ENCODE measurements at regions not wholly inside any gene's neighbourhood (a gene's known extent, or its start where the extent isn't known, plus 50 kb on each side); places are given as distances from the start of the nearest gene placed in this dataset.

DNA sequence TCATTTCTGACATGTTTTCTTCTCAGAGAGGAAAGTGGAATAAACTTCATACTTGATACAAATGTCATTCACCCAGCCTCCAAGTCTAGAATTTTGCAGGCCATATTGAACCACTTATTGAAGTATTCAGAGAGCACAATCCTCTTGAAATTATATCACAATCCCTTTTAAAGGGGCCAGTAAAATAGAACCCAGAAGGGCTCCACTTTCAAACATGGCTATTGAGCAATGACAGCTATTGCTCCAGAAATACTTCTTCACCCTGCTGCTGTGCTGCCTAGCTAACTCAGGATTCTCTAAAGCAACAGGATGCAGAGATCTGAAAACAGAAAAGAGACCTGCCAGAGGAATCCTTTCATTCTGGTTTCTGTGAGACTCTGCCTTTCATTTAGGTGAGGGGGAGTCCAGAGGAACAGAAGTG, 275.0 kb upstream of the CDH5 start:
- TF ChIP-seq, protein P1, sequence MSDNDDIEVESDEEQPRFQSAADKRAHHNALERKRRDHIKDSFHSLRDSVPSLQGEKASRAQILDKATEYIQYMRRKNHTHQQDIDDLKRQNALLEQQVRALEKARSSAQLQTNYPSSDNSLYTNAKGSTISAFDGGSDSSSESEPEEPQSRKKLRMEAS (IDR thresholded peaks at IDR 0.05), result no peak
- TF ChIP-seq RAD21 (IDR thresholded peaks at IDR 0.05; ENCODE audit: low read depth), result no peak
- TF ChIP-seq TAF1 (IDR thresholded peaks at IDR 0.05; ENCODE audit: low read depth), result no peak
- TF ChIP-seq YY1 (IDR thresholded peaks at IDR 0.05; ENCODE audit: low read depth), result no peak
- no peak for TF ChIP-seq ZBTB7A (IDR thresholded peaks at IDR 0.05; ENCODE audit: low read depth)
- TF ChIP-seq, protein P2, sequence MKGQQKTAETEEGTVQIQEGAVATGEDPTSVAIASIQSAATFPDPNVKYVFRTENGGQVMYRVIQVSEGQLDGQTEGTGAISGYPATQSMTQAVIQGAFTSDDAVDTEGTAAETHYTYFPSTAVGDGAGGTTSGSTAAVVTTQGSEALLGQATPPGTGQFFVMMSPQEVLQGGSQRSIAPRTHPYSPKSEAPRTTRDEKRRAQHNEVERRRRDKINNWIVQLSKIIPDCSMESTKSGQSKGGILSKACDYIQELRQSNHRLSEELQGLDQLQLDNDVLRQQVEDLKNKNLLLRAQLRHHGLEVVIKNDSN (IDR thresholded peaks at IDR 0.05), result no peak
- TF ChIP-seq EGR1 (IDR thresholded peaks at IDR 0.05), result no peak

DNA sequence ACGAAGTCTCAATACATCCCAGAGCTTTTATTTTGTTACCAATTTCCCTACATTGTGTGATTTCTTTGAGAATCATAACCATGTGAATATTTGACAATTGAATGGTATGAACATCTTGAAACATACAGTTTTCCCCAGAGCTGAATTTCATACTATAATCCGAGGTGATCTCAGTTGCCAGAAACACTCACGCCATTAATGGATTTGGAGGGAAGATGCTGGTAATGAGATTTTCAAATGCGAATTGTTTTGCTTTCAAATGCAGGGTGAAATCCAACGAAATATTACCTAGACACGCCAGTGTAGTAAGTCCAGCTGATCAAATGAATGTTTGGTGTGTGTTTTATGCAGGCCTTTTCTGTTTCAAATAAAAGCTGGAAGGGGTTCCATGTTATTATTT, 277.8 kb upstream of the CDH5 start:
- TF ChIP-seq NFIC (IDR thresholded peaks at IDR 0.05) (no peak), YY1 (IDR thresholded peaks at IDR 0.05; ENCODE audit: low read depth) (no peak), TCF12 (IDR thresholded peaks at IDR 0.05; ENCODE audit: low read depth) (no peak), TEAD4 (IDR thresholded peaks at IDR 0.05) (no peak), ZBTB7A (IDR thresholded peaks at IDR 0.05; ENCODE audit: low read depth) (no peak), TAF1 (IDR thresholded peaks at IDR 0.05; ENCODE audit: low read depth) (no peak), FOXM1 (IDR thresholded peaks at IDR 0.05; ENCODE audit: borderline replicate concordance, low read depth) (no peak), EP300 (IDR thresholded peaks at IDR 0.05; ENCODE audit: borderline replicate concordance) (no peak), CEBPB (IDR thresholded peaks at IDR 0.05) (no peak), RAD21 (IDR thresholded peaks at IDR 0.05; ENCODE audit: low read depth) (no peak), EGR1 (IDR thresholded peaks at IDR 0.05) (no peak), CREB1 (IDR thresholded peaks at IDR 0.05; ENCODE audit: low read depth) (no peak)
- TF ChIP-seq, protein P2 (IDR thresholded peaks at IDR 0.05), result no peak
- TF ChIP-seq, protein P3, sequence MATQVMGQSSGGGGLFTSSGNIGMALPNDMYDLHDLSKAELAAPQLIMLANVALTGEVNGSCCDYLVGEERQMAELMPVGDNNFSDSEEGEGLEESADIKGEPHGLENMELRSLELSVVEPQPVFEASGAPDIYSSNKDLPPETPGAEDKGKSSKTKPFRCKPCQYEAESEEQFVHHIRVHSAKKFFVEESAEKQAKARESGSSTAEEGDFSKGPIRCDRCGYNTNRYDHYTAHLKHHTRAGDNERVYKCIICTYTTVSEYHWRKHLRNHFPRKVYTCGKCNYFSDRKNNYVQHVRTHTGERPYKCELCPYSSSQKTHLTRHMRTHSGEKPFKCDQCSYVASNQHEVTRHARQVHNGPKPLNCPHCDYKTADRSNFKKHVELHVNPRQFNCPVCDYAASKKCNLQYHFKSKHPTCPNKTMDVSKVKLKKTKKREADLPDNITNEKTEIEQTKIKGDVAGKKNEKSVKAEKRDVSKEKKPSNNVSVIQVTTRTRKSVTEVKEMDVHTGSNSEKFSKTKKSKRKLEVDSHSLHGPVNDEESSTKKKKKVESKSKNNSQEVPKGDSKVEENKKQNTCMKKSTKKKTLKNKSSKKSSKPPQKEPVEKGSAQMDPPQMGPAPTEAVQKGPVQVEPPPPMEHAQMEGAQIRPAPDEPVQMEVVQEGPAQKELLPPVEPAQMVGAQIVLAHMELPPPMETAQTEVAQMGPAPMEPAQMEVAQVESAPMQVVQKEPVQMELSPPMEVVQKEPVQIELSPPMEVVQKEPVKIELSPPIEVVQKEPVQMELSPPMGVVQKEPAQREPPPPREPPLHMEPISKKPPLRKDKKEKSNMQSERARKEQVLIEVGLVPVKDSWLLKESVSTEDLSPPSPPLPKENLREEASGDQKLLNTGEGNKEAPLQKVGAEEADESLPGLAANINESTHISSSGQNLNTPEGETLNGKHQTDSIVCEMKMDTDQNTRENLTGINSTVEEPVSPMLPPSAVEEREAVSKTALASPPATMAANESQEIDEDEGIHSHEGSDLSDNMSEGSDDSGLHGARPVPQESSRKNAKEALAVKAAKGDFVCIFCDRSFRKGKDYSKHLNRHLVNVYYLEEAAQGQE (IDR thresholded peaks at IDR 0.05; ENCODE audit: low read depth), result no peak

DNA sequence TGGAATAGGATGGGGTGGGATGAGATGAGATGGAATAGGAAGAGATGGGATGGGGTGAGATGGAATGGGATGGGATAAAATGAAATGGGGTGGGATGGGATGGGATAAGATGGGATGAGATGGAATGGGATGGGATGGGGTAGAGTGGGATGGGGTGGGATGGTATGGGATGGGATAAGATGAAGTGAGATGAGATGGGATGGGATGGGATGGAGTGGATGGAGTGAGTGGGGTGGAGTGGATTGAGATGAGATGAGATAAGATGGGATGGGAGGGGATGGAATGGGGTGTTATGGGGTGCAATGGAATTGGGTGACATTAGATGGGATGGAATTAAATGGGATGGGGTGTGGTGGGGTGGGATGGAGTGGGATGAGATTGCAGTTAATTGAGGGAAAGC, 279.2 kb upstream of the CDH5 start:
- no peak for TF ChIP-seq TCF12 (IDR thresholded peaks at IDR 0.05; ENCODE audit: low read depth)
- no peak for TF ChIP-seq EP300 (IDR thresholded peaks at IDR 0.05; ENCODE audit: borderline replicate concordance)
- TF ChIP-seq ZBTB7A (IDR thresholded peaks at IDR 0.05; ENCODE audit: low read depth), result no peak
- TF ChIP-seq CEBPB (IDR thresholded peaks at IDR 0.05), result no peak
- TF ChIP-seq NFIC (IDR thresholded peaks at IDR 0.05), result no peak
- TF ChIP-seq, protein P1 (IDR thresholded peaks at IDR 0.05), result no peak
- no peak for TF ChIP-seq RAD21 (IDR thresholded peaks at IDR 0.05; ENCODE audit: low read depth)
- no peak for TF ChIP-seq TEAD4 (IDR thresholded peaks at IDR 0.05)
- TF ChIP-seq, protein P3 (IDR thresholded peaks at IDR 0.05; ENCODE audit: low read depth), result no peak
- TF ChIP-seq YY1 (IDR thresholded peaks at IDR 0.05; ENCODE audit: low read depth), result no peak
- no peak for TF ChIP-seq EGR1 (IDR thresholded peaks at IDR 0.05)
- TF ChIP-seq TAF1 (IDR thresholded peaks at IDR 0.05; ENCODE audit: low read depth), result no peak

DNA sequence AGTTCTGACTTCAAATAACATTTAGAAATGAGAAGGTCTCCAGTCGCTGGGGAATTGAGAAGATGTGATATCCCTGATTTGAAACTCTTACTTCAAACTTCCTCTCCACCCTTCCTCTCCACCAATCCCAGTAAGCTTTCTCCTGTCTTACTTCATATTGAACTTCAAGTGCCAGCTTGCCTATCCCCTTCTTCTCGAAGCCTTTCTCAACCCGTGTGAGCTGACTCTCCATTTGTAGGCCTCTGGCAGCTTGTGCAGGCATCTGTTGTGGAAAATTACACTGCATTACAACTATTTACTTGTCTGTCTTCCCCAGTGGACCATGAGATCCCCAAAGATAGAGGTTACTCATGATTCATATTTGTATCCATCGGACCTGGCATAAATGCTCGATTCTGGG, 280.8 kb upstream of the CDH5 start:
- TF ChIP-seq EP300 (IDR thresholded peaks at IDR 0.05; ENCODE audit: borderline replicate concordance), result no peak
- TF ChIP-seq TEAD4 (IDR thresholded peaks at IDR 0.05), result no peak
- no peak for TF ChIP-seq ZBTB7A (IDR thresholded peaks at IDR 0.05; ENCODE audit: low read depth)
- TF ChIP-seq, protein P3 (IDR thresholded peaks at IDR 0.05; ENCODE audit: low read depth), result no peak
- no peak for TF ChIP-seq TCF12 (IDR thresholded peaks at IDR 0.05; ENCODE audit: low read depth)
- TF ChIP-seq TAF1 (IDR thresholded peaks at IDR 0.05; ENCODE audit: low read depth), result no peak
- TF ChIP-seq, protein P1 (IDR thresholded peaks at IDR 0.05), result no peak
- no peak for TF ChIP-seq CEBPB (IDR thresholded peaks at IDR 0.05)
- TF ChIP-seq EGR1 (IDR thresholded peaks at IDR 0.05), result no peak
- no peak for TF ChIP-seq RAD21 (IDR thresholded peaks at IDR 0.05; ENCODE audit: low read depth)
- no peak for TF ChIP-seq CREB1 (IDR thresholded peaks at IDR 0.05; ENCODE audit: low read depth)

All from Ishikawa (cell line).